Spinal cord (tissue), 9 donors: ENCODE measurements at regions not wholly inside any gene's neighbourhood (a gene's known extent, or its start where the extent isn't known, plus 50 kb on each side); places are given as distances from the start of the nearest gene placed in this dataset.
A peak's percentile ranks its signal among the peaks of the same experiment; 100 is the strongest.

Experiments used
- DNase-seq, 6 donors: peaks; one replicate each; pipeline versions ENCODE4 v3.0.0 to v3.0.0-alpha.2; 2013 to 2015; ENCODE audit warnings: low spot score in 6 of 6, low read depth in 4 of 6
- H3K27ac ChIP-seq: one replicate; pipeline ENCODE4 v1.5.1; 2013; ENCODE audit warnings: low read depth, low read length, control low read depth
- H3K27me3 ChIP-seq: one replicate; pipeline ENCODE4 v1.6.1; 2013; ENCODE audit warnings: low read length; ENCODE audit not compliant: control insufficient read depth, insufficient read depth
- H3K36me3 ChIP-seq: one replicate; pipeline ENCODE4 v1.6.1; 2013; ENCODE audit warnings: low read length; ENCODE audit not compliant: control insufficient read depth, insufficient read depth
- H3K4me1 ChIP-seq: one replicate; pipeline ENCODE4 v1.6.1; 2013; ENCODE audit warnings: low read length; ENCODE audit not compliant: control insufficient read depth, insufficient read depth
- H3K4me3 ChIP-seq: one replicate; pipeline ENCODE4 v1.5.1; 2013; ENCODE audit warnings: low read depth, low read length, control low read depth
- H3K9me3 ChIP-seq: one replicate; pipeline ENCODE4 v1.6.1; 2013; ENCODE audit warnings: low read length; ENCODE audit not compliant: control insufficient read depth, insufficient read depth
- WGBS: methylation state at CpG from one replicate; pipeline ENCODE4 v1.1.5; 2013; ENCODE audit warnings: missing lambda C conversion rate; ENCODE audit not compliant: insufficient coverage; 5-methylcytosine and 5-hydroxymethylcytosine counted together
- donor health status: healthy.

GRCh38 chr1:63000508-63000907 lies 216.6 kb downstream of the ATG4C start:
- WGBS = 43% methylated on average over 10 of the region's 10 CpGs
- H3K9me3 ChIP-seq = no peaks in the 10 kb centered on the region
- H3K36me3 ChIP-seq = no peaks in the 10 kb centered on the region
- peak in 1 of 6 donors; percentile 37 for DNase-seq
- H3K4me1 ChIP-seq = no peaks in the 10 kb centered on the region
- H3K27me3 ChIP-seq = peaks cover 19% of the 10 kb centered on the region
- H3K27ac ChIP-seq = no peak overlapping the region
- H3K4me3 ChIP-seq = no peak overlapping the region

- H3K4me3 ChIP-seq = no peak overlapping the region
- peaks cover 15% of the 10 kb centered on the region for H3K27me3 ChIP-seq
- no peaks in the 10 kb centered on the region for H3K9me3 ChIP-seq
- no peaks in the 10 kb centered on the region for H3K36me3 ChIP-seq
- no CpG with 5 or more reads among the region's 1 CpG for WGBS
- no peaks in the 10 kb centered on the region for H3K4me1 ChIP-seq
- H3K27ac ChIP-seq = no peak overlapping the region
- peak in 2 of 6 donors; percentile 26 to 70 for DNase-seq
These were observed 220.9 kb downstream of the ATG4C start for GRCh38 chr1:63004868-63005267.

GRCh38 chr1:63005812-63006211 lies 221.9 kb downstream of the ATG4C start:
- WGBS = 100% methylated on average over 1 of the region's 3 CpGs
- H3K36me3 ChIP-seq = no peaks in the 10 kb centered on the region
- H3K4me3 ChIP-seq = no peak overlapping the region
- no peak overlapping the region for H3K27ac ChIP-seq
- H3K4me1 ChIP-seq = no peaks in the 10 kb centered on the region
- H3K9me3 ChIP-seq = no peaks in the 10 kb centered on the region
- no peak for DNase-seq
- H3K27me3 ChIP-seq = peaks cover 10% of the 10 kb centered on the region

- DNase-seq = peak in 2 of 6 donors; percentile 33 to 84
- H3K4me1 ChIP-seq = no peaks in the 10 kb centered on the region
- H3K36me3 ChIP-seq = no peaks in the 10 kb centered on the region
- no peak overlapping the region for H3K27ac ChIP-seq
- H3K9me3 ChIP-seq = no peaks in the 10 kb centered on the region
- no peak overlapping the region for H3K4me3 ChIP-seq
- 33% methylated on average over 1 of the region's 3 CpGs for WGBS
- peaks cover 1% of the 10 kb centered on the region for H3K27me3 ChIP-seq
These were observed 225.5 kb downstream of the ATG4C start for GRCh38 chr1:63009421-63009820.

- no peak overlapping the region for H3K4me3 ChIP-seq
- peak overlapping the region; percentile 30 for H3K27ac ChIP-seq
- no peaks in the 10 kb centered on the region for H3K36me3 ChIP-seq
- peak in 2 of 6 donors; percentile 61 to 70 for DNase-seq
- no peaks in the 10 kb centered on the region for H3K9me3 ChIP-seq
- H3K4me1 ChIP-seq = no peaks in the 10 kb centered on the region
- H3K27me3 ChIP-seq = no peaks in the 10 kb centered on the region
- WGBS = 13% methylated on average over 6 of the region's 8 CpGs
These were observed 227.2 kb downstream of the ATG4C start for GRCh38 chr1:63010913-63011660.

GRCh38 chr1:63012339-63012738 lies 228.4 kb downstream of the ATG4C start:
- 82% methylated on average over 3 of the region's 6 CpGs for whole genome bisulfite sequencing

GRCh38 chr1:63014267-63014666 lies 230.3 kb downstream of the ATG4C start:
- Histone ChIP-seq H3K36me3 (no peaks in the 10 kb centered on the region), H3K27me3 (no peaks in the 10 kb centered on the region), H3K4me3 (no peak overlapping the region), H3K9me3 (no peaks in the 10 kb centered on the region), H3K4me1 (no peaks in the 10 kb centered on the region), H3K27ac (no peak overlapping the region)
- WGBS = no CpG with 5 or more reads among the region's 2 CpGs
- no peak for DNase-seq

More at GRCh38 chr1:63012339-63012738, 228.4 kb downstream of the ATG4C start:
- Histone ChIP-seq H3K27ac (no peak overlapping the region), H3K4me3 (no peak overlapping the region), H3K36me3 (no peaks in the 10 kb centered on the region), H3K27me3 (no peaks in the 10 kb centered on the region), H3K4me1 (no peaks in the 10 kb centered on the region), H3K9me3 (no peaks in the 10 kb centered on the region)
- DNase-seq = no peak

- H3K9me3 ChIP-seq = no peaks in the 10 kb centered on the region
- no peak for DNase-seq
- no peaks in the 10 kb centered on the region for H3K27me3 ChIP-seq
- H3K36me3 ChIP-seq = no peaks in the 10 kb centered on the region
- no peaks in the 10 kb centered on the region for H3K4me1 ChIP-seq
- no peak overlapping the region for H3K27ac ChIP-seq
- no CpG with 5 or more reads among the region's 2 CpGs for WGBS
- H3K4me3 ChIP-seq = no peak overlapping the region
These were observed 238.4 kb downstream of the ATG4C start for GRCh38 chr1:63022319-63022718.

- Histone ChIP-seq H3K36me3 (no peaks in the 10 kb centered on the region), H3K27me3 (no peaks in the 10 kb centered on the region), H3K27ac (no peak overlapping the region), H3K9me3 (no peaks in the 10 kb centered on the region), H3K4me3 (no peak overlapping the region), H3K4me1 (no peaks in the 10 kb centered on the region)
- DNase-seq = no peak
- WGBS = 97% methylated on average over 4 of the region's 7 CpGs
These were observed 239.2 kb downstream of the ATG4C start for GRCh38 chr1:63023171-63023570.

- Histone ChIP-seq H3K9me3 (no peaks in the 10 kb centered on the region), H3K27me3 (no peaks in the 10 kb centered on the region), H3K36me3 (no peaks in the 10 kb centered on the region), H3K4me1 (no peaks in the 10 kb centered on the region), H3K27ac (no peak overlapping the region), H3K4me3 (no peak overlapping the region)
- no peak for DNase-seq
- 100% methylated on average over 1 of the region's 1 CpG for WGBS
These were observed 239.7 kb downstream of the ATG4C start for GRCh38 chr1:63023637-63024036.
